ENCODE measurements at regions not wholly inside any gene's neighbourhood (a gene's known extent, or its start where the extent isn't known, plus 50 kb on each side); places are given as distances from the start of the nearest gene placed in this dataset.

DNA sequence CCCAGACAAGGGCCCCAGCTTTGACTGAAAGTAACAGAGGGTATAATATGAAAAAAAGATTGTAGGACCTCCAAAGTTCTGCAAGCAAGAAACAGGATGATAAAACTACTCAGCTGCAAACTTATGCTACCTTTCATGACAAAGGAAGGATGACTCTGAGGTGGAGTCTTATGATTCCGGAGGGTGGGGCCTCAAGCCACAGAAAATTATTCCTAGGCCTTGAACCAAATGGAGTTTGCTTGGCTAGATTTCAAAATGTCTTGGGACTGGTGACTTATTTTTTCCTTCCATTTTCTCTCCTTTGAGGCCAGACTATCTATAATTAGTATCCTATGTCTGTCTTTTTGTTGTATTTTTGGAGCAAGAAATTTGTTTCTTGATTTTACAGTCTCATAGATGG, 336.4 kb downstream of the LRIG3 start:
- H3K4me2 ChIP-seq (ENCODE audit: low read length), result 0 out of 2 replicates have a peak overlapping the region, but pooled peaks have one; percentile 7
- POLR2A ChIA-PET, result no interaction called here
- no peak overlapping the region for H3K27ac ChIP-seq (ENCODE audit: low read depth, low read length)
- H3K4me3 ChIP-seq (replicated peaks in 1 of 2; ENCODE audit: low read depth in 1 of 2, low read length in 2 of 2), result no peak overlapping the region
- no peak overlapping the region for H3K9ac ChIP-seq (ENCODE audit: low read length)
- DNase-seq (ENCODE audit: low read depth, low spot score) (no peak), ATAC-seq (no peak)
- TF ChIP-seq RAD21 (IDR thresholded peaks at IDR 0.05; ENCODE audit: low read depth), result no peak
- TF ChIP-seq ATF3 (IDR thresholded peaks at IDR 0.05), result no peak
- TF ChIP-seq YY1 (IDR thresholded peaks at IDR 0.05; ENCODE audit: extremely low read depth, insufficient replicate concordance, low read depth, low read length), result no peak
- no peak for TF ChIP-seq EZH2 (IDR thresholded peaks at IDR 0.05)
- TF ChIP-seq REST (IDR thresholded peaks at IDR 0.05; ENCODE audit: low read depth), result no peak
- TF ChIP-seq CEBPB (IDR thresholded peaks at IDR 0.05; ENCODE audit: low read depth), result no peak
- TF ChIP-seq FOSL1 (IDR thresholded peaks at IDR 0.05; ENCODE audit: low read depth), result no peak
- TF ChIP-seq SIN3A (IDR thresholded peaks at IDR 0.05; ENCODE audit: low read depth), result no peak
- TF ChIP-seq, protein P1, sequence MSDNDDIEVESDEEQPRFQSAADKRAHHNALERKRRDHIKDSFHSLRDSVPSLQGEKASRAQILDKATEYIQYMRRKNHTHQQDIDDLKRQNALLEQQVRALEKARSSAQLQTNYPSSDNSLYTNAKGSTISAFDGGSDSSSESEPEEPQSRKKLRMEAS (IDR thresholded peaks at IDR 0.05), result no peak
- TF ChIP-seq TCF7L2 (IDR thresholded peaks at IDR 0.05; ENCODE audit: borderline replicate concordance, extremely low read depth, insufficient read depth, insufficient read length), result no peak
- TF ChIP-seq EZH2phosphoT487 (IDR thresholded peaks at IDR 0.05; ENCODE audit: borderline replicate concordance), result no peak
- TF ChIP-seq CBX3 (IDR thresholded peaks at IDR 0.05; ENCODE audit: low read depth), result no peak
- TF ChIP-seq POLR2A (IDR thresholded peaks at IDR 0.05; ENCODE audit: borderline replicate concordance, extremely low read depth, insufficient read depth, insufficient read length), result no peak
- no peak for TF ChIP-seq SRF (IDR thresholded peaks at IDR 0.05; ENCODE audit: low read depth)
- no peak for TF ChIP-seq SP1 (IDR thresholded peaks at IDR 0.05; ENCODE audit: low read depth)
- TF ChIP-seq ELF1 (IDR thresholded peaks at IDR 0.05; ENCODE audit: borderline replicate concordance, low read depth), result no peak
- no peak for TF ChIP-seq POLR2AphosphoS5 (IDR thresholded peaks at IDR 0.05; ENCODE audit: low read depth, low read length)
- no peaks in the 10 kb centered on the region for H3K27me3 ChIP-seq (ENCODE audit: insufficient read depth, low read length)
- RAD21 ChIA-PET (ENCODE audit: low non-redundant PET in 1 of 2, low total read pairs in 2 of 2, uncharacterized antibody in 2 of 2, unreplicated experiment in 2 of 2), result no interaction called here
- no peaks in the 10 kb centered on the region for H3K9me3 ChIP-seq (ENCODE audit: control insufficient read depth in 1 of 2, insufficient read depth in 1 of 2, low read depth in 1 of 2, low read length in 2 of 2)
- peaks cover 4 to 11% of the 10 kb centered on the region in 2 experiments; a peak in 2 of 4 replicates for H3K4me1 ChIP-seq (ENCODE audit: control insufficient read depth in 1 of 2, insufficient read depth in 2 of 2, low read length in 2 of 2)
- CTCF ChIA-PET, result no interaction called here
- no TSS peak for BruUV-seq (replicated peaks)
- H3K9me2 ChIP-seq (ENCODE audit: insufficient read depth), result no peaks in the 10 kb centered on the region
- no peaks in the 10 kb centered on the region for H4K20me1 ChIP-seq (ENCODE audit: insufficient read depth)
- no peaks in the 10 kb centered on the region for H3K36me3 ChIP-seq (ENCODE audit: control insufficient read depth in 1 of 2, insufficient read depth in 2 of 2, low read length in 2 of 2)
- intact Hi-C loops (cut with micrococcal nuclease), result no loop called here
- no peaks in the 10 kb centered on the region for H3K79me2 ChIP-seq (ENCODE audit: insufficient read depth, low read length)
- H2AFZ ChIP-seq (ENCODE audit: low read depth, low read length, poor library complexity, severe bottlenecking), result no peak overlapping the region
